ENCODE measurements at regions not wholly inside any gene's neighbourhood (a gene's known extent, or its start where the extent isn't known, plus 50 kb on each side); places are given as distances from the start of the nearest gene placed in this dataset.

DNA sequence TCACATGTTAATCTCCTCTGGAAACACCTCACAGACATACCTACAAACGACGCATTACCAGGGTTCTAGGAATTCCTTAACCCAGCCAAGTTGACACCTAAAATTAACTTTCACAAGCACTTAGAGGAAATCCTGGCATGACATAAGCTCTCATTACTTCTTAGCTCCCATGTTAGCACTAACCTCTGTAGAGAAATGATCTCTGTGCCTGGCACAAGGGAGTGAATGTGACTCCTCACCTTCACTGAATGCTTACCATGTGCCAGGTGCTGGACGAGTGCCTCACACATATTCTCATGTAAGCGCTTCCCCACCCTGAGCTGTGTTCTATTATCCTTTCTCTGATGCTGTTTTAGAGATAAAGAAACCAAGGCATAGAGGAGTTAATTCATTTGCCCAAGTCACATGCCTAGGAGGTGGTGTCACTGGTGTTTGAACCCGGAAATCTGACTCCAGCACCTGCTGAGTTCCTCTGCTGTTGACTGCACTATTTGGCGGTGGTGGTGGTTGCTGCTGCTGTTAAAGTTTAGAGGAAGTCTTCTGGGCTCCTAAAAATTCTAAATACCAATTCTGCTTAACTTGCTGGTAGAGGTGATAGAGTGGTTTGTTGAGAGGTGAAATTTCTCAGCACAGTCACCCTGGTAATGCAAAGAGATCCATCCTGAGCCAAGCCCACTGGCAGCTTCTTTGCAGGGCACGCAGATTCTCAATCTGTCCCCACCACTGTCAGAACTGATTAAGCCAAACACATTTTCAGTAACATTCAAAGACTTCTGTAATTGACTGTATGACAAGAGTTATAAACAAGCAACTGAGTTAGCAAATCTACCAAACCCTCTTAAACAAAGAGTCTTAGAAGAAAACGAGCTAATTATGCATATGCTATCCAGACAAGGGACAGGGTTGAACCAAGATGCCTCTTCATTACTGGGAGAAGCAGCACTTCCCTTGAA lies 200.3 kb downstream of the CMPK2 start:
- no peak overlapping the region for H4K5ac ChIP-seq (ENCODE audit: insufficient read length, low read depth, low read length)
- no peak overlapping the region for H2BK5ac ChIP-seq (ENCODE audit: low read depth, low read length)
- no peak overlapping the region for H2AK5ac ChIP-seq (ENCODE audit: low read depth, low read length)
- no peaks in the 10 kb centered on the region for H3K9me3 ChIP-seq (ENCODE audit: insufficient read depth in 2 of 2, low read depth in 1 of 2, low read length in 1 of 2)
- no peak overlapping the region for H2AFZ ChIP-seq (ENCODE audit: low read length)
- H2BK120ac ChIP-seq (replicated peaks; ENCODE audit: low read depth, low read length) = no peak overlapping the region
- H3K18ac ChIP-seq (ENCODE audit: extremely low read depth, low read length) = no peak overlapping the region
- no peak overlapping the region for H4K8ac ChIP-seq (ENCODE audit: extremely low read depth, insufficient read depth, low read length)
- H3K27ac ChIP-seq (ENCODE audit: low read depth, low read length) = no peak overlapping the region
- H3K23me2 ChIP-seq (ENCODE audit: low read depth, low read length) = no peaks in the 10 kb centered on the region
- H2BK12ac ChIP-seq (ENCODE audit: low read depth, low read length) = no peak overlapping the region
- no peaks in the 10 kb centered on the region for H3K4me1 ChIP-seq (replicated peaks in 1 of 4; ENCODE audit: control insufficient read depth in 3 of 4, insufficient read depth in 4 of 4, low read length in 3 of 4)
- H3K56ac ChIP-seq (replicated peaks; ENCODE audit: insufficient read length, low read depth, low read length) = no peak overlapping the region
- H3K36me3 ChIP-seq (ENCODE audit: control insufficient read depth in 2 of 4, insufficient read depth in 4 of 4, low read length in 3 of 4) = no peaks in the 10 kb centered on the region
- DNase-seq (ENCODE audit: low read depth in 1 of 2, low spot score in 2 of 2) = no peak
- H3K79me2 ChIP-seq (ENCODE audit: control insufficient read depth in 1 of 2, insufficient read depth in 2 of 2, low read length in 2 of 2) = no peaks in the 10 kb centered on the region
- no peak overlapping the region for H3K4me3 ChIP-seq (ENCODE audit: extremely low read depth in 1 of 4, insufficient read depth in 2 of 4, low read depth in 3 of 4, low read length in 4 of 4)
- no peak overlapping the region for H3K23ac ChIP-seq (ENCODE audit: insufficient read length)
- H4K20me1 ChIP-seq (replicated peaks in 1 of 2; ENCODE audit: control insufficient read depth in 1 of 2, insufficient read depth in 2 of 2, low read length in 2 of 2) = no peaks in the 10 kb centered on the region
- no peak overlapping the region for H3K14ac ChIP-seq (ENCODE audit: insufficient read length)
- no peak overlapping the region for H3K4me2 ChIP-seq (ENCODE audit: insufficient read depth in 1 of 2, low read depth in 2 of 2, low read length in 2 of 2)
- 89% methylated on average over 8 of the region's 8 CpGs; no CpG with 5 or more reads in 1 of the 2 experiments for WGBS, 2 experiments (ENCODE audit: extremely low coverage in 1 of 2, insufficient coverage in 1 of 2, insufficient read length in 1 of 2, insufficient replicate concordance in 2 of 2, low coverage in 1 of 2, low lambda C conversion rate in 2 of 2, missing lambda C conversion rate in 1 of 2)
- H3K79me1 ChIP-seq (ENCODE audit: low read depth, low read length) = no peaks in the 10 kb centered on the region
- CTCF ChIA-PET (ENCODE audit: partially characterized antibody) = interaction anchor here (0.8 to 1.4 kb wide), 2 partner anchors 9 to 14 kb away, joined by 3 read pairs; no protein-coding TSS in a partner anchor
- H2BK20ac ChIP-seq (ENCODE audit: low read length) = no peak overlapping the region
- H2BK15ac ChIP-seq (ENCODE audit: low read length) = no peak overlapping the region
- H3K4ac ChIP-seq (replicated peaks; ENCODE audit: insufficient read length, low read depth, low read length) = no peak overlapping the region
- no peak overlapping the region for H4K91ac ChIP-seq (replicated peaks; ENCODE audit: insufficient read length, low read length)
- POLR2A ChIA-PET (ENCODE audit: partially characterized antibody) = no interaction called here
- H3K9ac ChIP-seq (replicated peaks in 1 of 4; ENCODE audit: extremely low read depth in 1 of 4, low read depth in 3 of 4, low read length in 3 of 4) = no peak overlapping the region
- no peak for FAIRE-seq
- no peaks in the 10 kb centered on the region for H3K27me3 ChIP-seq (replicated peaks in 1 of 4; ENCODE audit: control insufficient read depth in 3 of 4, extremely low read depth in 1 of 4, insufficient read depth in 3 of 4, low read length in 3 of 4)
- TF ChIP-seq TAF7 (optimal IDR thresholded peaks at IDR 0.05; ENCODE audit: borderline replicate concordance, low read depth, low read length) (no peak), YY1 (IDR thresholded peaks at IDR 0.05; ENCODE audit: low read depth, low read length) (no peak), KDM4A (IDR thresholded peaks at IDR 0.05; ENCODE audit: low read depth, low read length, severe bottlenecking) (no peak), NRF1 (IDR thresholded peaks at IDR 0.05; ENCODE audit: low read depth, low read length) (no peak), SIN3A (conservative IDR thresholded peaks at IDR 0.05 in 1 of 2, IDR thresholded peaks at IDR 0.05 in 1 of 2; ENCODE audit: low read depth in 1 of 2, low read length in 2 of 2) (no peak)

All from H1 (cell line).